ENCODE measurements at regions not wholly inside any gene's neighbourhood (a gene's known extent, or its start where the extent isn't known, plus 50 kb on each side); places are given as distances from the start of the nearest gene placed in this dataset.

GRCh38 chrY:16051908-16052643, 1527.7 kb downstream of the NLGN4Y start:
- Mint-ChIP-seq H3K4me3 (no peak overlapping the region), H3K27me3 (no peaks in the 10 kb centered on the region), H3K4me1 (no peaks in the 10 kb centered on the region), H3K36me3 (no peaks in the 10 kb centered on the region), H3K27ac (no peak overlapping the region), H3K9me3 (no peaks in the 10 kb centered on the region)
- CTCF ChIA-PET (ENCODE audit: partially characterized antibody): no interaction called here
- POLR2A ChIA-PET (ENCODE audit: partially characterized antibody): no interaction called here
- no peaks in the 10 kb centered on the region for H3K27me3 ChIP-seq (ENCODE audit: insufficient read depth, low read length)
- intact Hi-C loops (cut with micrococcal nuclease): no loop called here
- no peak overlapping the region for H3K27ac ChIP-seq (ENCODE audit: low read depth, low read length)
- no peaks in the 10 kb centered on the region for H3K4me1 ChIP-seq (ENCODE audit: insufficient read depth, low read length)
- H3K36me3 ChIP-seq (ENCODE audit: insufficient read depth, low read length): no peaks in the 10 kb centered on the region
- H3K4me3 ChIP-seq (ENCODE audit: low read length in 2 of 2): no peak overlapping the region
- no peak for DNase-seq
- no peaks in the 10 kb centered on the region for H3K9me3 ChIP-seq (ENCODE audit: control insufficient read depth in 1 of 2, low read length in 2 of 2)

GRCh38 chrY:16060141-16060540, 1535.8 kb downstream of the NLGN4Y start:
- Mint-ChIP-seq H3K27ac (no peak overlapping the region), H3K9me3 (no peaks in the 10 kb centered on the region), H3K36me3 (no peaks in the 10 kb centered on the region), H3K4me1 (no peaks in the 10 kb centered on the region), H3K4me3 (no peak overlapping the region), H3K27me3 (no peaks in the 10 kb centered on the region)
- no peak overlapping the region for H3K27ac ChIP-seq (ENCODE audit: low read depth, low read length)
- no peaks in the 10 kb centered on the region for H3K9me3 ChIP-seq (ENCODE audit: control insufficient read depth in 1 of 2, low read length in 2 of 2)
- no peak for DNase-seq
- no peak overlapping the region for H3K4me3 ChIP-seq (ENCODE audit: low read length in 2 of 2)
- intact Hi-C loops (cut with micrococcal nuclease): no loop called here
- no peaks in the 10 kb centered on the region for H3K36me3 ChIP-seq (ENCODE audit: insufficient read depth, low read length)
- ChIA-PET CTCF (ENCODE audit: partially characterized antibody) (no interaction called here), POLR2A (ENCODE audit: partially characterized antibody) (no interaction called here)
- no peaks in the 10 kb centered on the region for H3K4me1 ChIP-seq (ENCODE audit: insufficient read depth, low read length)
- H3K27me3 ChIP-seq (ENCODE audit: insufficient read depth, low read length): no peaks in the 10 kb centered on the region

- no peak overlapping the region for H3K4me3 Mint-ChIP-seq
- CTCF ChIA-PET (ENCODE audit: partially characterized antibody): no interaction called here
Observed at GRCh38 chrY:16060686-16061085, 1536.4 kb downstream of the NLGN4Y start.

GRCh38 chrY:16071957-16072356, 1547.6 kb downstream of the NLGN4Y start:
- H3K36me3 Mint-ChIP-seq: no peaks in the 10 kb centered on the region
- H3K9me3 Mint-ChIP-seq: no peaks in the 10 kb centered on the region
- POLR2A ChIA-PET (ENCODE audit: partially characterized antibody): no interaction called here
- no peak overlapping the region for H3K27ac Mint-ChIP-seq
- CTCF ChIA-PET (ENCODE audit: partially characterized antibody): no interaction called here
- Histone ChIP-seq H3K4me3 (ENCODE audit: low read length in 2 of 2) (no peak overlapping the region), H3K9me3 (ENCODE audit: control insufficient read depth in 1 of 2, low read length in 2 of 2) (no peaks in the 10 kb centered on the region), H3K27me3 (ENCODE audit: insufficient read depth, low read length) (no peaks in the 10 kb centered on the region), H3K4me1 (ENCODE audit: insufficient read depth, low read length) (no peaks in the 10 kb centered on the region), H3K27ac (ENCODE audit: low read depth, low read length) (no peak overlapping the region), H3K36me3 (ENCODE audit: insufficient read depth, low read length) (no peaks in the 10 kb centered on the region)
- intact Hi-C loops (cut with micrococcal nuclease): no loop called here
- no peaks in the 10 kb centered on the region for H3K4me1 Mint-ChIP-seq
- no peak for DNase-seq
- no peaks in the 10 kb centered on the region for H3K27me3 Mint-ChIP-seq
- H3K4me3 Mint-ChIP-seq: no peak overlapping the region

More at GRCh38 chrY:16060686-16061085, 1536.4 kb downstream of the NLGN4Y start:
- H3K27me3 Mint-ChIP-seq: no peaks in the 10 kb centered on the region
- Histone ChIP-seq H3K4me1 (ENCODE audit: insufficient read depth, low read length) (no peaks in the 10 kb centered on the region), H3K9me3 (ENCODE audit: control insufficient read depth in 1 of 2, low read length in 2 of 2) (no peaks in the 10 kb centered on the region), H3K36me3 (ENCODE audit: insufficient read depth, low read length) (no peaks in the 10 kb centered on the region), H3K4me3 (ENCODE audit: low read length in 2 of 2) (no peak overlapping the region), H3K27me3 (ENCODE audit: insufficient read depth, low read length) (no peaks in the 10 kb centered on the region), H3K27ac (ENCODE audit: low read depth, low read length) (no peak overlapping the region)
- intact Hi-C loops (cut with micrococcal nuclease): no loop called here
- no peaks in the 10 kb centered on the region for H3K9me3 Mint-ChIP-seq
- DNase-seq: no peak
- H3K4me1 Mint-ChIP-seq: no peaks in the 10 kb centered on the region
- no peaks in the 10 kb centered on the region for H3K36me3 Mint-ChIP-seq
- POLR2A ChIA-PET (ENCODE audit: partially characterized antibody): no interaction called here
- no peak overlapping the region for H3K27ac Mint-ChIP-seq

- Histone ChIP-seq H3K4me1 (ENCODE audit: insufficient read depth, low read length) (no peaks in the 10 kb centered on the region), H3K4me3 (ENCODE audit: low read length in 2 of 2) (no peak overlapping the region), H3K27ac (ENCODE audit: low read depth, low read length) (no peak overlapping the region), H3K9me3 (ENCODE audit: control insufficient read depth in 1 of 2, low read length in 2 of 2) (no peaks in the 10 kb centered on the region), H3K36me3 (ENCODE audit: insufficient read depth, low read length) (no peaks in the 10 kb centered on the region), H3K27me3 (ENCODE audit: insufficient read depth, low read length) (no peaks in the 10 kb centered on the region)
- no peak for DNase-seq
- Mint-ChIP-seq H3K27me3 (no peaks in the 10 kb centered on the region), H3K4me1 (no peaks in the 10 kb centered on the region), H3K4me3 (no peak overlapping the region), H3K9me3 (peaks cover 0 to 2% (median 0%) of the 10 kb centered on the region in 8 donors), H3K36me3 (no peaks in the 10 kb centered on the region), H3K27ac (no peak overlapping the region)
- intact Hi-C loops (cut with micrococcal nuclease): no loop called here
- CTCF ChIA-PET (ENCODE audit: partially characterized antibody): no interaction called here
- POLR2A ChIA-PET (ENCODE audit: partially characterized antibody): no interaction called here
Observed at GRCh38 chrY:16075701-16076100, 1551.4 kb downstream of the NLGN4Y start.

- H3K4me3 Mint-ChIP-seq: no peak overlapping the region
- no peaks in the 10 kb centered on the region for H3K27me3 Mint-ChIP-seq
Observed at GRCh38 chrY:16097325-16097724, 1573.0 kb downstream of the NLGN4Y start.

GRCh38 chrY:16101815-16102214, 1577.5 kb downstream of the NLGN4Y start:
- Histone ChIP-seq H3K27me3 (ENCODE audit: insufficient read depth, low read length) (no peaks in the 10 kb centered on the region), H3K36me3 (ENCODE audit: insufficient read depth, low read length) (no peaks in the 10 kb centered on the region), H3K4me3 (ENCODE audit: low read length in 2 of 2) (no peak overlapping the region), H3K4me1 (ENCODE audit: insufficient read depth, low read length) (no peaks in the 10 kb centered on the region), H3K9me3 (ENCODE audit: control insufficient read depth in 1 of 2, low read length in 2 of 2) (no peaks in the 10 kb centered on the region), H3K27ac (ENCODE audit: low read depth, low read length) (no peak overlapping the region)
- no peaks in the 10 kb centered on the region for H3K27me3 Mint-ChIP-seq
- H3K36me3 Mint-ChIP-seq: no peaks in the 10 kb centered on the region
- POLR2A ChIA-PET (ENCODE audit: partially characterized antibody): no interaction called here
- no peak overlapping the region for H3K27ac Mint-ChIP-seq
- no peak overlapping the region for H3K4me3 Mint-ChIP-seq
- intact Hi-C loops (cut with micrococcal nuclease): no loop called here
- CTCF ChIA-PET (ENCODE audit: partially characterized antibody): no interaction called here
- H3K4me1 Mint-ChIP-seq: no peaks in the 10 kb centered on the region
- peaks cover 0 to 2% (median 0%) of the 10 kb centered on the region in 8 donors for H3K9me3 Mint-ChIP-seq
- no peak for DNase-seq

More at GRCh38 chrY:16097325-16097724, 1573.0 kb downstream of the NLGN4Y start:
- ChIA-PET POLR2A (ENCODE audit: partially characterized antibody) (no interaction called here), CTCF (ENCODE audit: partially characterized antibody) (no interaction called here)
- Mint-ChIP-seq H3K27ac (no peak overlapping the region), H3K36me3 (no peaks in the 10 kb centered on the region), H3K9me3 (peaks cover 0 to 2% (median 0%) of the 10 kb centered on the region in 8 donors), H3K4me1 (no peaks in the 10 kb centered on the region)
- Histone ChIP-seq H3K27ac (ENCODE audit: low read depth, low read length) (no peak overlapping the region), H3K9me3 (ENCODE audit: control insufficient read depth in 1 of 2, low read length in 2 of 2) (no peaks in the 10 kb centered on the region), H3K4me3 (ENCODE audit: low read length in 2 of 2) (no peak overlapping the region), H3K36me3 (ENCODE audit: insufficient read depth, low read length) (no peaks in the 10 kb centered on the region), H3K27me3 (ENCODE audit: insufficient read depth, low read length) (no peaks in the 10 kb centered on the region), H3K4me1 (ENCODE audit: insufficient read depth, low read length) (no peaks in the 10 kb centered on the region)
- no peak for DNase-seq
- intact Hi-C loops (cut with micrococcal nuclease): no loop called here

GRCh38 chrY:16106613-16107012, 1582.3 kb downstream of the NLGN4Y start:
- intact Hi-C loops (cut with micrococcal nuclease): no loop called here
- no peaks in the 10 kb centered on the region for H3K9me3 ChIP-seq (ENCODE audit: control insufficient read depth in 1 of 2, low read length in 2 of 2)
- H3K27me3 ChIP-seq (ENCODE audit: insufficient read depth, low read length): no peaks in the 10 kb centered on the region
- H3K36me3 ChIP-seq (ENCODE audit: insufficient read depth, low read length): no peaks in the 10 kb centered on the region
- Mint-ChIP-seq H3K36me3 (no peaks in the 10 kb centered on the region), H3K4me3 (no peak overlapping the region), H3K27me3 (no peaks in the 10 kb centered on the region), H3K4me1 (no peaks in the 10 kb centered on the region), H3K27ac (no peak overlapping the region), H3K9me3 (peaks cover 0 to 2% (median 0%) of the 10 kb centered on the region in 8 donors)
- H3K4me3 ChIP-seq (ENCODE audit: low read length in 2 of 2): no peak overlapping the region
- no peak for DNase-seq
- CTCF ChIA-PET (ENCODE audit: partially characterized antibody): no interaction called here
- POLR2A ChIA-PET (ENCODE audit: partially characterized antibody): no interaction called here
- H3K27ac ChIP-seq (ENCODE audit: low read depth, low read length): no peak overlapping the region
- H3K4me1 ChIP-seq (ENCODE audit: insufficient read depth, low read length): no peaks in the 10 kb centered on the region
